ENCODE measurements at regions not wholly inside any gene's neighbourhood (a gene's known extent, or its start where the extent isn't known, plus 50 kb on each side); places are given as distances from the start of the nearest gene placed in this dataset.

DNA sequence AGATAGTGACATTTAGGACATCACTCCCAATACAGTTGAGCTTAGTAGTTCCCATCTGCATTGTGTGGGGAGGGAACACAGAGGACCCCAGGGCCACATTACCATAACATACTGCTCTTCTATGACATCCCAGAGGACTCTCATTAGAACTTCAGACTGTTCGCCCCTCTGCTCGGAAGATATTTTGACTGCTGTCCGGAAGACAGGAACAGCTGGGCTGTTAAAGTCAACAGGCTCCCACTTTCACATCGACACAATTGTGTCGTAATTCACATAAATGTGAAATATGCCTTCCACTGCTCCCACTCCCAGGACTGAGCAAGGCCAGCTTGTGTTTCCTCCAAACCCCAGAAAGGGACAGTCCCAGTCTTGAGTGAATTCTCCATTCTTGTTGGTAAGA lies 158.4 kb downstream of the SEC16B start:
- 0 out of 2 replicates have a peak, but pooled peaks cover 4% of the 10 kb centered on the region for H3K9me3 ChIP-seq (ENCODE audit: control insufficient read depth, insufficient read depth, low read depth, low read length)
- H3K9ac ChIP-seq (ENCODE audit: low read length): no peak overlapping the region
- no peaks in the 10 kb centered on the region for H3K27me3 ChIP-seq (ENCODE audit: control insufficient read depth, insufficient read depth, low read length)
- H3K4me3 ChIP-seq (ENCODE audit: low read depth, low read length): no peak overlapping the region
- H3K4me1 ChIP-seq (ENCODE audit: control insufficient read depth, insufficient read depth, low read length): peaks cover 5% of the 10 kb centered on the region
- no peaks in the 10 kb centered on the region for H3K36me3 ChIP-seq (ENCODE audit: control insufficient read depth, insufficient read depth, low read length)
- H3K27ac ChIP-seq (ENCODE audit: low read depth, low read length): no peak overlapping the region

DNA sequence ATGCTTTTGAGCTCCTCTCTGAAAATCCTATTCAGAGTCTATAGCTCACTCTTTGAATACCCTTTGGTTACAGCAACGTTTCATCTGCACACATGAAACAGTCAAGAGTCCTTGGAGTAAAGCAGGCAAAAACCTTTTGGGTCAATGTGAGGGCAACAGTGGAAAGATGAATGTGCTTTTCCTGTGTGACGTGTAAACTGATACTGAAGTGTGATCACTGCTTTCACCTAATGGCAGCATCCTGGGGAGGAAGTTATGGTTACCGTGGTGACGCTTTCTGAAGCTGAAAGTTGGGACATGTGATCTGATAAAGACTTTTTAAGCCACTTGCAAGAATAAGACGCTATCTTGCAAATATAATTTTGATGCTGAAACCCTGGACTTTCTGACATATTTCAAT lies 160.0 kb downstream of the SEC16B start:
- no peak overlapping the region for H3K4me3 ChIP-seq (ENCODE audit: low read depth, low read length)
- H3K27ac ChIP-seq (ENCODE audit: low read depth, low read length): no peak overlapping the region
- H3K4me1 ChIP-seq (ENCODE audit: control insufficient read depth, insufficient read depth, low read length): peaks cover 5% of the 10 kb centered on the region
- no peaks in the 10 kb centered on the region for H3K36me3 ChIP-seq (ENCODE audit: control insufficient read depth, insufficient read depth, low read length)
- H3K9me3 ChIP-seq (ENCODE audit: control insufficient read depth, insufficient read depth, low read depth, low read length): 0 out of 2 replicates have a peak, but pooled peaks cover 2% of the 10 kb centered on the region
- H3K27me3 ChIP-seq (ENCODE audit: control insufficient read depth, insufficient read depth, low read length): no peaks in the 10 kb centered on the region
- H3K9ac ChIP-seq (ENCODE audit: low read length): no peak overlapping the region

DNA sequence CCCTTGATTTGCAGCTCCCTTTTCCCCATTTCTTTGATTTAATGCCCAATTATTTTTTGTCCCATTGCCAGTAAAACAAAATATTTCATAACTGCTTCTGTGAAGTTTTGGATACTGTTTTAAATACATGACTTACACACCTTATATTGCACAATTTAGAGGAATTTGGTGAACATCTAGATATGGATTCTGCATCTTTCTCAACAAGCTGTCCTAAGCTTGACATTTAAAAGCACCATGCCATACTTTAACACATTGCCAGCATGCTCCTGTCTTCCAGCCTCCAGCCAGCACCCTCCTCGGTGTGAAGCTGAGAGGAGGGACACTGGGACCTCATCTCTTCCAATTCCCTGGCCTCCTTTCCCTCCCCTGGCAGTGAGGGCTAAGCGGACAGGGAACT lies 167.6 kb downstream of the SEC16B start:
- Histone ChIP-seq H3K9ac (ENCODE audit: low read length) (no peak overlapping the region), H3K4me1 (ENCODE audit: control insufficient read depth, insufficient read depth, low read length) (peaks cover 13% of the 10 kb centered on the region), H3K4me3 (ENCODE audit: low read depth, low read length) (no peak overlapping the region), H3K9me3 (ENCODE audit: control insufficient read depth, insufficient read depth, low read depth, low read length) (peaks cover 14% of the 10 kb centered on the region), H3K27me3 (ENCODE audit: control insufficient read depth, insufficient read depth, low read length) (no peaks in the 10 kb centered on the region), H3K36me3 (ENCODE audit: control insufficient read depth, insufficient read depth, low read length) (no peaks in the 10 kb centered on the region), H3K27ac (ENCODE audit: low read depth, low read length) (no peak overlapping the region)

DNA sequence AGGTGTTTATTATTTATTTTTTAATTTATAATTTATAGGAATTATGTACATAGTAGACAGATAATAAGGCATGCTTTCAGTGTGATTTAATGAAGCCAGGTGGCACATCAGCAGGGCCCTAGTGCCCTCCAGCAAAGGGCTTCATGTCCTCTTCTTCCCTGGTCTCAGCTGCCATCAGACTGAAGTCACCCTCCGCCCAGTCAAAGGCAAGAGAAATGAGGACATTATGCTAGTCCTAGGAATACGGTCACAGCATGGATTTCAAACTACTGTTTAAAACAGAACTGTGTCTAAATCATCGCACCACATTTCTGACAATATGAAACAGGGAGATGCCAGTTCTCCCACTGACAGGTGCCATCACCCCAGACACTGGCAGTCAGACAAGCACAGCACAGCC lies 168.1 kb downstream of the SEC16B start:
- Histone ChIP-seq H3K27ac (ENCODE audit: low read depth, low read length) (no peak overlapping the region), H3K27me3 (ENCODE audit: control insufficient read depth, insufficient read depth, low read length) (no peaks in the 10 kb centered on the region), H3K9me3 (ENCODE audit: control insufficient read depth, insufficient read depth, low read depth, low read length) (peaks cover 14% of the 10 kb centered on the region), H3K9ac (ENCODE audit: low read length) (no peak overlapping the region), H3K4me1 (ENCODE audit: control insufficient read depth, insufficient read depth, low read length) (peaks cover 18% of the 10 kb centered on the region), H3K36me3 (ENCODE audit: control insufficient read depth, insufficient read depth, low read length) (no peaks in the 10 kb centered on the region), H3K4me3 (ENCODE audit: low read depth, low read length) (no peak overlapping the region)

DNA sequence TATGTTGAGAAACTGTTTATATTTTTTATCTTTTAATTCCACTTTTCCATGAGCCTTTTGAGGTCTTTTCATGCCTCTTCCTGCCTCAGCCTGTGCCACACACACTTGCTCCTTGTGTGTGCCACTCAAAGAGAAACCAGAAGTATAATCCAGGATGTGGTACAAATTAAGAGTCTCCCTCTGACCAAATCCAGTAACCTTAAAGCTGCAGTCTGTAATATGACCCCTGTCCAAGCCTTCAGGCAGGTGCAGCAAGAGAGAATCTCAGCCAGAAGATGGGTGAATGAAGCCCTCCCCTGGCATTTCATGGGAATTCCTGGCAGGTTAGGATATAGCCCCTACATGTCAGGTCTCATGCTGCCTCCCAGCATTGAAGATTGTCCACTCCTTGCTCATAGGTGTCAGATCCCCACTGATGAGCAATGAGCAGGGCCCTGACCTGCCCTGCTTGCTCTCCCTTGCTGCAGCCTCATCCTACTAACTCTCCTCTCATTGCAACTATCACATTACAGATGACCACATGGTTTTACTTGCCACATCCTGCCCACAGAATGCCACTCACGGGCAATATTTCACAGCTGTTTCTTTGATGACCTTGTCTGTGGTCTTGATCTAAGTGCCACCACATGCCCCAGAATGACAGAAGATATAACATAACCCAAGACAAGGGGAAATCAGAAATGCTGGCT lies 169.3 kb downstream of the SEC16B start:
- Histone ChIP-seq H3K36me3 (ENCODE audit: control insufficient read depth, insufficient read depth, low read length) (no peaks in the 10 kb centered on the region), H3K4me3 (ENCODE audit: low read depth, low read length) (no peak overlapping the region), H3K4me1 (ENCODE audit: control insufficient read depth, insufficient read depth, low read length) (peaks cover 20% of the 10 kb centered on the region), H3K27ac (ENCODE audit: low read depth, low read length) (no peak overlapping the region), H3K9ac (ENCODE audit: low read length) (no peak overlapping the region), H3K9me3 (ENCODE audit: control insufficient read depth, insufficient read depth, low read depth, low read length) (peaks cover 14% of the 10 kb centered on the region), H3K27me3 (ENCODE audit: control insufficient read depth, insufficient read depth, low read length) (no peaks in the 10 kb centered on the region)

DNA sequence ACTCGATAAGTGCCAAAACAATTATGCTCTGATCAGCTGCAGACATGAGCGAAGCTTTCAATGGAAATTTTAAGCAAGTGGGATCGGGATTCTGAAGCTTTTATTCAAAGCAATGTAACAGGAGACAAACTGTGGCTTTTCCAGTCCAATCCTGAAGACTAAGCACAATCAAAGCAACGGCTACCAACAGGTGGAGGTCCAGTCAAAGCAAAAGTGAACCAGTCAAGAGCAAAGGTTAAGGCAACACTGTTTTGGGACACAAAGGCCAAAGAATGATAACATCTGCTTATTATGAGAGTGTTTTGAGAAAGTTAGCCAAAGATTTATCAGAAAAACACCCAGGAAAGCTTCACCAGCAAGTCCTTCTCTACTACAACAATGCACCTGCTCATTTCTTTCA lies 170.1 kb downstream of the SEC16B start:
- Histone ChIP-seq H3K9ac (ENCODE audit: low read length) (no peak overlapping the region), H3K4me3 (ENCODE audit: low read depth, low read length) (no peak overlapping the region), H3K27ac (ENCODE audit: low read depth, low read length) (no peak overlapping the region), H3K9me3 (ENCODE audit: control insufficient read depth, insufficient read depth, low read depth, low read length) (peaks cover 14% of the 10 kb centered on the region), H3K36me3 (ENCODE audit: control insufficient read depth, insufficient read depth, low read length) (no peaks in the 10 kb centered on the region), H3K4me1 (ENCODE audit: control insufficient read depth, insufficient read depth, low read length) (peaks cover 28% of the 10 kb centered on the region), H3K27me3 (ENCODE audit: control insufficient read depth, insufficient read depth, low read length) (no peaks in the 10 kb centered on the region)

DNA sequence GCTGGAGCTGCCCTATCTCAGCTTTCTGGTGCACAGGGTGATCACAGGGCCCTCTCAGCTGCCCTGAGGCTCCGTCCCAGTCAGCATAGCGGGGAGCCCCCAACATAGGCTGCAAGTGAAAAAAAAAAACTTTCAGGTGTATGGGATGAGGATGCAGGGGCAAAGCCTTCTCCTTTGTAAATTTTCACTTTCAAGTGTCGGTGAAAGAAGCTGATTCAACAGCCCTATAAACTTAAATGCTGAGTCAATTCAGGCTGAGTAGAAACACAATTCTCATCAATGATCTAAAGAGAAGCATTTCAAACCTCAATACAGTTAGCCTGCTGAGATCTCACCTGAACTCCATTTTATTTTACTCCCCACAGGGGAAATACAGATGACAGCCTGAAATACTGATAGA lies 171.2 kb downstream of the SEC16B start:
- peaks cover 39% of the 10 kb centered on the region for H3K4me1 ChIP-seq (ENCODE audit: control insufficient read depth, insufficient read depth, low read length)
- H3K9ac ChIP-seq (ENCODE audit: low read length): no peak overlapping the region
- H3K9me3 ChIP-seq (ENCODE audit: control insufficient read depth, insufficient read depth, low read depth, low read length): peaks cover 7% of the 10 kb centered on the region; the same call in 1 of the 2 replicates
- H3K27ac ChIP-seq (ENCODE audit: low read depth, low read length): no peak overlapping the region
- H3K27me3 ChIP-seq (ENCODE audit: control insufficient read depth, insufficient read depth, low read length): no peaks in the 10 kb centered on the region
- no peak overlapping the region for H3K4me3 ChIP-seq (ENCODE audit: low read depth, low read length)
- no peaks in the 10 kb centered on the region for H3K36me3 ChIP-seq (ENCODE audit: control insufficient read depth, insufficient read depth, low read length)

DNA sequence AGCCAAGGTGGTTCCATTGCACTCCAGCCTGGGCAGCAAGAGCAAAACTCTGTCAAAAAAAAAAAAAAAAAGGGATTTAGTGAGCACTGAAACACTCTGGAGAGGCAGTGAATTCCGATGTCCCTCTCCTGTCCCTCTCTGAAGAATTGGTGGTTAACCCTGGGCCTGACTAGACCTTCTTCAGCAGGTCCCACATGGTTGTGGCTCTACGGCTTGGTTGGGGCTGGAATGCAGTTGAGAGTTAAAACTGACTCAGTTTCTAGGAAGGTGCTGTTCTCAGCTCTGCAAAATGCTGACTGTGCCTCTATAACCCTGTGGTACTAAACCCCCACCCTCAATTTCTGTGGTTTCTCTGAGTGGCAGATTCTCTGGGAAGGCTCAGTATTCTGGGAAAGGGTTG lies 173.3 kb downstream of the SEC16B start:
- Histone ChIP-seq H3K9ac (ENCODE audit: low read length) (no peak overlapping the region), H3K9me3 (ENCODE audit: control insufficient read depth, insufficient read depth, low read depth, low read length) (peaks cover 9% of the 10 kb centered on the region), H3K4me1 (ENCODE audit: control insufficient read depth, insufficient read depth, low read length) (peaks cover 40% of the 10 kb centered on the region), H3K27ac (ENCODE audit: low read depth, low read length) (no peak overlapping the region), H3K36me3 (ENCODE audit: control insufficient read depth, insufficient read depth, low read length) (no peaks in the 10 kb centered on the region), H3K4me3 (ENCODE audit: low read depth, low read length) (no peak overlapping the region), H3K27me3 (ENCODE audit: control insufficient read depth, insufficient read depth, low read length) (no peaks in the 10 kb centered on the region)

DNA sequence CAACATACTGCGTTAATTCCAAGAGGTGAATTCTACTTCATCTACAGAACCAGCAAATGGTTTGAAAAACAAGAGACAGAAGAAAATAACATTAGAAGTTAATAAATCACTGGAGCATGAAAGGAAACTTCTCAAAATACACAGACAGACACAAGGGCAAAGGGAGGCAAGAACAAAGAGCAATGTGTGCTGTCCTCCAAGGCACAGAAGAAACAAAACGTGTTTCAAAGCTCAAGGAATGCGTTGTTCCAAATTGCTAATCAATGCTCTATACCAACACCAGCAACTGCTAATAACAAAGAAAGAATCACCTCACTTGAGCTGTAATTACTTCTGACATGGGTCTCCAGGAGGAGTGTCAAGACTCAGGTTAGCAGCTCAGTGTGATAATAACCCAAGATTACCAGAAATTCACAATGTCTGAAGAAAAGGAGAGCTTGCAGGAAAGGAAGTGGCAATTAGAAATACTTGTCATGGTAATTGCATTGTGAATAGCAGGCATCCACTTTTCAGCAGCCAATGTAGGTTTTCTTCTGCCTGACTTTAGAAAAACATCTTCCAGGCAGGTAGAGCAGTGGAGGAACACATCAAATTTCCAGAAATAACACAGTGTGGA lies 175.4 kb downstream of the SEC16B start:
- Histone ChIP-seq H3K4me3 (ENCODE audit: low read depth, low read length) (no peak overlapping the region), H3K9ac (ENCODE audit: low read length) (no peak overlapping the region), H3K27ac (ENCODE audit: low read depth, low read length) (peak overlapping the region; percentile 46; the same call in 1 of the 2 replicates), H3K4me1 (ENCODE audit: control insufficient read depth, insufficient read depth, low read length) (peaks cover 40% of the 10 kb centered on the region), H3K9me3 (ENCODE audit: control insufficient read depth, insufficient read depth, low read depth, low read length) (peaks cover 9% of the 10 kb centered on the region), H3K27me3 (ENCODE audit: control insufficient read depth, insufficient read depth, low read length) (no peaks in the 10 kb centered on the region), H3K36me3 (ENCODE audit: control insufficient read depth, insufficient read depth, low read length) (no peaks in the 10 kb centered on the region)

DNA sequence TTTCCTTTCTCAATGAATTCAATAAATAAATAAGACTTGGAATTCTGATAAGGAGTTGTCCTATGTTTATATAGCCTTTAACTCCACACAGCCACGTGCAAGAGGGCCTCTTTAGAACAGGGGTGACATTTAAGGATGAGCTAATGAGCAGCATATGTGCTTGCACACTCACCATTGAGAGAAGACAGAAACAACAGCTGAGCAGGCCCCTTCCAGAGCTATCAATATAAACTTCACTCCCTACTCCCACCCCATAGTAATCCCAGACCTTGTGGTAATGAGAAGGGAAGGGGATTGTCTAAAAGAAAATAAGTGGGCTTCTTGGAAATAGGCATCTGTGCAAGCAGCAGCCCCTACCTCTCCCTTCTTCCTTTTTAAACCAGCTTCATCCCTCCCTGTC lies 176.0 kb downstream of the SEC16B start:
- H3K27me3 ChIP-seq (ENCODE audit: control insufficient read depth, insufficient read depth, low read length): no peaks in the 10 kb centered on the region

DNA sequence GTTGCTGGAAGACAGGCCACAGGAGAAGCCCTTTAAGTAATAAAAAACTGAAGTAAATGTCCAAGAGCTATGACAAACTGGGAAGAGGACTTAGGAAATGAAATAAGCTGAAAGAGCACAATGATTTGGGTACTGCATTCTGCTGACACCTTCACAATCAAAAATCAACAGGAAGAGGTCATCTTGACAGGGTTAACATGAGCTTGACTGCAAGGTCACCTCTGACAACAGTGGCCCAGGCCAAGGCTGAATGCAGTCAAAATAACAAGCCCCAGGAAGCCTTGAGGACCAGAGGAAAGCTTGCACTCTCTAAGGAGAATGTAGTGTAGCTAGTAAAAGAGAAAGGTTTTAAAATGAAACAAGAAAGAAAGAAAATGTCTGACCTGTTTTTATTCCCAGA lies 179.3 kb downstream of the SEC16B start:
- Histone ChIP-seq H3K9ac (ENCODE audit: low read length) (no peak overlapping the region), H3K9me3 (ENCODE audit: control insufficient read depth, insufficient read depth, low read depth, low read length) (peaks cover 9% of the 10 kb centered on the region), H3K4me1 (ENCODE audit: control insufficient read depth, insufficient read depth, low read length) (peaks cover 20% of the 10 kb centered on the region), H3K4me3 (ENCODE audit: low read depth, low read length) (no peak overlapping the region), H3K36me3 (ENCODE audit: control insufficient read depth, insufficient read depth, low read length) (no peaks in the 10 kb centered on the region), H3K27ac (ENCODE audit: low read depth, low read length) (no peak overlapping the region), H3K27me3 (ENCODE audit: control insufficient read depth, insufficient read depth, low read length) (no peaks in the 10 kb centered on the region)

More for the DNA sequence above, 176.0 kb downstream of the SEC16B start:
- Histone ChIP-seq H3K36me3 (ENCODE audit: control insufficient read depth, insufficient read depth, low read length) (no peaks in the 10 kb centered on the region), H3K9ac (ENCODE audit: low read length) (no peak overlapping the region), H3K4me1 (ENCODE audit: control insufficient read depth, insufficient read depth, low read length) (peaks cover 40% of the 10 kb centered on the region), H3K4me3 (ENCODE audit: low read depth, low read length) (no peak overlapping the region), H3K9me3 (ENCODE audit: control insufficient read depth, insufficient read depth, low read depth, low read length) (peaks cover 9% of the 10 kb centered on the region), H3K27ac (ENCODE audit: low read depth, low read length) (peak overlapping the region; percentile 46; the same call in 1 of the 2 replicates)

Measured in HUES6 (cell line).